ENCODE measurements at regions not wholly inside any gene's neighbourhood (a gene's known extent, or its start where the extent isn't known, plus 50 kb on each side); places are given as distances from the start of the nearest gene placed in this dataset.

GRCh38 chr20:10781526-10781925, 107.7 kb upstream of the JAG1 start:
- TF ChIP-seq, protein P1, sequence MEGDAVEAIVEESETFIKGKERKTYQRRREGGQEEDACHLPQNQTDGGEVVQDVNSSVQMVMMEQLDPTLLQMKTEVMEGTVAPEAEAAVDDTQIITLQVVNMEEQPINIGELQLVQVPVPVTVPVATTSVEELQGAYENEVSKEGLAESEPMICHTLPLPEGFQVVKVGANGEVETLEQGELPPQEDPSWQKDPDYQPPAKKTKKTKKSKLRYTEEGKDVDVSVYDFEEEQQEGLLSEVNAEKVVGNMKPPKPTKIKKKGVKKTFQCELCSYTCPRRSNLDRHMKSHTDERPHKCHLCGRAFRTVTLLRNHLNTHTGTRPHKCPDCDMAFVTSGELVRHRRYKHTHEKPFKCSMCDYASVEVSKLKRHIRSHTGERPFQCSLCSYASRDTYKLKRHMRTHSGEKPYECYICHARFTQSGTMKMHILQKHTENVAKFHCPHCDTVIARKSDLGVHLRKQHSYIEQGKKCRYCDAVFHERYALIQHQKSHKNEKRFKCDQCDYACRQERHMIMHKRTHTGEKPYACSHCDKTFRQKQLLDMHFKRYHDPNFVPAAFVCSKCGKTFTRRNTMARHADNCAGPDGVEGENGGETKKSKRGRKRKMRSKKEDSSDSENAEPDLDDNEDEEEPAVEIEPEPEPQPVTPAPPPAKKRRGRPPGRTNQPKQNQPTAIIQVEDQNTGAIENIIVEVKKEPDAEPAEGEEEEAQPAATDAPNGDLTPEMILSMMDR (conservative IDR thresholded peaks at IDR 0.05; ENCODE audit: low read length), result no peak
- no peak for TF ChIP-seq EZH2phosphoT487 (IDR thresholded peaks at IDR 0.05; ENCODE audit: borderline replicate concordance)
